Stimulated activated CD8-positive, alpha-beta memory T cell treated with anti-CD3 and anti-CD28 coated beads, Interleukin-2, amount 100 ng/mL, for 48 hours (primary cell): ENCODE measurements at regions not wholly inside any gene's neighbourhood (a gene's known extent, or its start where the extent isn't known, plus 50 kb on each side); places are given as distances from the start of the nearest gene placed in this dataset.

Experiments used
- DNase-seq, 2 donors: peaks; one replicate each; pipeline ENCODE4 v3.0.0-alpha.2; 2020; ENCODE audit warnings: low read depth in 2 of 2

DNA sequence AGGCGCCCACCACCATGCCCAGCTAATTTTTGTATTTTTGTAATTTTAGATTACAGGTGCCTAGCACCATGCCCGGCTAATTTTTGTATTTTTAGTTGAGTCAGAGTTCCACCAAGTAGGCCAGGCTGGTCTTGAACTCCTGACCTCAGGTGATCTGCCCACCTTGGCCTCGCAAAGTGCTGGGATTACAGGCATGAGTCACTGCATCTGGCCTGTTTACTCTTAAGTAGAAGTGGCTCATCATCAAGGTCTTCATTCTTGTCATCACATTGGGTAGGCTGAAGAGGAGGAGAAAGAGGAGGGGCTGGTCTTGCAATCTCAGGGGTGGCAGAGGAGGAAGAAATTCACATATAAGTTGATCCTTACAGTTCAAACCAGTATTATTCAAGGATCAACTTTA, 152.4 kb upstream of the ATP2B1 start:
- DNase-seq = no peak

DNA sequence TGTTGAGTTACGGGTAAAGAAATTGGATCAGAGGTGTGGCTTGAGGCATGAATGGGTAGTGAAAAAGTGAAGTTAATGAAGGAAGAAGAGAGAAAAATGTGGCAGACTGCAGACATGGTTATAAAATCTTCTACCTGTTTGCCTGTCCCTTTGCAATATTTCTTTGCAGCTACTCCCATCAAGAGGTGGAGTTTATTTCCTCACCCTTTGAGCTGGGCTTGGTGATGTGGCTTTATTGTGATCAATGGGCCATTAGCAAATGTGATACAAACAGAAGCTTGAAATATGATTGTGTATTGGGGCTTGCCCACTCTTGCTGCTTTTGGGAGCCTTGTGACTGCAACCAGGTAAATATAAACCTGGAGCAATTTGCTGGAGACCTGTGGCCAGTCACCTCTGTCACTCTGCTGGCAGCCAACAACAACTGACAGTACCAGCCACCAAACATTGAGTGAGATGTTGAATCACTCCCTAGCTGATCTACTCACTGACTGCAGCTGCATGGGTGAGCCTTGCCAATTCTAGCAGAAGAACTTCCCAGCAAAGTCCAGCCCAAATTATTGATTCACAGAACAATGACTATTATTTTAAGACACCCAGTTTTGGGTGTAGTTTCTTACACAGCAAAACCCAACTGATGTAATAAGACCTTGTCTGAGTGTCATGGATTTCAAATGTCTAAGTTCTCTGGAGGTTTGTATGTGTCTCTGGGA, 151.0 kb upstream of the ATP2B1 start:
- DNase-seq = no peak

DNA sequence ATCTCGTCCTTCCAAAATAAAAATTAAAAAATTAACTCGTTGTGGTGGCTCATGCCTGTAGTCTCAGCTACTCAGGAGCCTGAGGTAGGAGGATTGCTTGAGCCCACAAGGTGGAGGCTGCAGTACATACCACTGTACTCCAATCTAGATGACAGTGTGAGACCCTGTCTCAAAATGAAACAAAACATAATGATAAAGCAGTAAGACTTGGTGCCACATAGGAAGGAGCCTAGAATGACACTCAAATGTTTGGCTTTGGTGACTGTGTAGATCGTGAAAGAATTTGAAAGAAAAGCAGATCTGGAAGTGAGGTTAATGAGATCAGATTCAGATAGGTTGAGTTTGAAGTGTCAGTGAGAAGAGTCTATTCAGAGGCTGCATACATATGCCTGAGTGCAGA, 150.1 kb upstream of the ATP2B1 start:
- no peak for DNase-seq

DNA sequence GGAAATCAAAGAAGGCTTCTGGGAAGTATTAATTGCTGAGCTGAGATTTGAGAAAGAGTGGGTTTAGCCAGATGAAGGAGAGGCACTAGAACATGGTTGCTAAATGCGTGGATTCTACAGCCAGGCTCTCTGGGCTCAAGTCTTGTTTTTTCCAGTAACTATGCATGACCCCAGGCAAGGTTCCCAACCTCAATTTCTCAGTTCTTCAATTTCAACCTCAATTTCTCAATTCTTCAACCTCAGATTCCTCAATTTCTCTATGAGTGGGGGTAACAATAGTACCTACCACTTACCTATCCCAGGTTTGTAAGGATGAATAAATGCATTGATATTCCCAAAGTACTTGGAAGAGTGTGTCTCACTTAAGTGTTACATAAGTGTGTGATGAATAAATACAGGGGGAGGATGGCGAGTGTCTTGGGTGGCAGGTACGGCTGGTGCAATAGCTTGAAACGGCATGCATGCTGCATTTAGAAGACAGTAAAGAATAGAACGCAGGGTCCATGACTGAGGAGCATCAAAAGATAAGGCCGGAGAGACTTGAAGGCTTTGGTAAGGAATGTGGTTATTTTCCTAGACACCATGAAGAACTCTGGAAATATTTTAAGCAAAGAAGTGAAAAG, 149.1 kb upstream of the ATP2B1 start:
- DNase-seq = no peak

- DNase-seq = no peak
Observed at GRCh38 chr12:89856431-89856830, 147.8 kb upstream of the ATP2B1 start.

DNA sequence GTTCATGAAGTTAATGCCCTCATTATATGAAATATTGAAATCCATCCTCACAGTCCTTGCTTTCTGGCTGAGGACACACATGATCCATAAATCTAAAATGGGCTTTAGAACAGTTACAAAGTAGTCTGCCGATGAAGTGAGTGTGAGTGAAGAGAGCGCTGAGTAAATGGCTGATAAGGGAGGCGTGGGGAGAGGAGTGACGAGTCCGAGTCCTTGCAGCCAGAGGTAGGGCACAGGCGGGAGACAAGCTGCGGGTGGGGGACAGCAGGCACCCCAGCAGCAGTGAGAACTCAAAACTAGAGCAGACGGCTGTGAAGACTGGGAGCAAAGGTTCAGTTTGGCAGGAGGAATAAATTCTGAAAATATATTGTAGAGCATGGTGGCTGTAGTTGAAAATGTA, 140.1 kb upstream of the ATP2B1 start:
- no peak for DNase-seq

- no peak for DNase-seq
Observed at GRCh38 chr12:89846473-89847055, 137.9 kb upstream of the ATP2B1 start.

DNA sequence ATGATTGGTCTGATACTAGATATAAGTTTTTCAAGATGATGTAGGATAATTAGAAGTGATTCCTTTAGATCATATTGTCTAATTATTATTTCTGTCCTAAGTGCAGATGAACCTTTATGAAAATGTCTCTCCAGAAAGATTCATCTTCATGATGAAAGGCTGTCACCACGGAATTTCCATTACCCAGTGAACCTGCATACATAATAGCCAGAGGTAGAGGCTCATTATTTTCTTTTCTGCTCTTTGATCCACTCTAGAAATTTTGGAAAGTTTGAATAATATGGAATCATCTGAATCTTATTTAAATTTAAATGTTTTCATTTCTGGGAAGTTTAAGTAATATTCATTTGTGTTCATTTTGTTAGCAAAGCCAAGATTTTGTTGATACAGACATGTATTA, 137.1 kb upstream of the ATP2B1 start:
- no peak for DNase-seq

GRCh38 chr12:89845366-89845765, 136.7 kb upstream of the ATP2B1 start:
- no peak for DNase-seq

- no peak for DNase-seq
Observed at GRCh38 chr12:89844539-89844938, 135.9 kb upstream of the ATP2B1 start.

DNA sequence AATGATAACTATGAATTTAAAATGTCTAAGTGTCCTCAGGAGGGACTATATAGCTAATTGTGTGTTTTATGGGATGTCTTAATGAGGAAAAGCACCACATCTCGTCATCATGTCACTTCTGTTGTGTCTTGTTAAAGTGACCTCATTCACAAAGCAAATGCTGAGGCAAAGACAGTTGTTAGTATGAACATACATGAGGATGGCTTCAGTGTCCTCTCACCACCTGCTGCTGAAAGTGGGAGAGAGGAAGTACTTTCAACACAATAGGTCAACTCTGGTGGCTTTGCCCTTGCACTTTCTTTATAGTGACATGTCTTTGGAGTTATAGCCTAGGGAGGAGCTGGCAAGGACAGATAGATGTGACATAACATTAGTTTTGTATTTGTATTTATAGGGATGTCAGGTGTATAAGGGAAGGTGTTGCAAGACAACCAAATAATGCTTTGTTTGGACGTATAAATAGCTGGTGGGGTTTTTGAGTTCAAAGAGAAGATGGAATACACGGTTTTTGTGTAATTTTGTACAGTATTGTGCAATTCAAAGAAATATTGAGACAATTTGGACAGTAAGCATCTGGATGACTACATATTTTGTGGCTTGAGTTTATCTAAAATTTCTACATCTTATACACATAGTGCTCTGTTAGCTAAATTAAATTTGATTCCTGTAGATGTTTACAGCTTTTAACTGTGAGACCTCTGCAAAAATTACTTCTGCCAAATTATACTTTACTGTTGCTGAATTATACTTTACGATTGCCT, 131.7 kb upstream of the ATP2B1 start:
- no peak for DNase-seq

- no peak for DNase-seq
Observed at GRCh38 chr12:89839444-89839843, 130.8 kb upstream of the ATP2B1 start.

GRCh38 chr12:89838833-89839232, 130.2 kb upstream of the ATP2B1 start:
- DNase-seq = no peak

GRCh38 chr12:89836026-89836425, 127.4 kb upstream of the ATP2B1 start:
- no peak for DNase-seq

- DNase-seq = no peak
Observed at GRCh38 chr12:89834676-89835075, 126.0 kb upstream of the ATP2B1 start.

GRCh38 chr12:89833337-89834252, 125.0 kb upstream of the ATP2B1 start:
- DNase-seq = no peak

- DNase-seq = no peak
Observed at GRCh38 chr12:89832336-89832735, 123.7 kb upstream of the ATP2B1 start.

DNA sequence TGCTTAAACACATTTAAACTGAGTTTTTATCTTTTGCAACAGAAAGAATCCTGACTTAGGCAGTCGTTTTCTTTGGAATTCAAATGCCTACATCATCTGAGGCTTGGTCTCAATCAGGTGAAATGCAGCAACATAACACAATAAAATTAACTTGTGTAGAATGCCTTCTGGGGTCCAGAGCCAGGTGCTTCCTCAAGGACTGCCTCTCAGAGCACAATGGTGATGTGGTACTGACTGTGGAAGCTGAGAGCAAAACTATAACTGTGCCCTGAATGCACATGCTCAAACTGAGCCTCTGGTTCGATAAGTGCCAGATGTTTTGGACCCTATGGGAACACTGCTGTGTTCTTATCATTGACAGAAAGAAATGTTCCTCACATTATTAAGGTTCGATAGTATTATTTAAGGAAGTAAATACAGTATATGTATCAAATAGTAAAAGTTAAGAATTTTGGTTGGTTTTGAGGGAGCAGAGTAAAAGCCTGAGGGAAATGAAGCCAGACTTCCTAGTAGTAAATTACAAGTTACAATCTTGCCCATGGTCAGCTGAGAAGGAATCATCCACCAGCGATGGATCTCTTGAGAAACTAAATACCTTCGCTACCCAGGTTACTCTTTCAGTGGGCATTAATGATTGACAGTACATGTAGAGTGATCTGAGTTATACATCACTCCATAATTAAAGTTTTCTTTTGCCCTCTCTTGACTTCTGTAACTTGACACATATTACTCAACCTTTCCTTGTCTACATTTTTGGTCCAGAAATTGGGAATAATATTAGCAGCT, 122.9 kb upstream of the ATP2B1 start:
- DNase-seq = no peak

DNA sequence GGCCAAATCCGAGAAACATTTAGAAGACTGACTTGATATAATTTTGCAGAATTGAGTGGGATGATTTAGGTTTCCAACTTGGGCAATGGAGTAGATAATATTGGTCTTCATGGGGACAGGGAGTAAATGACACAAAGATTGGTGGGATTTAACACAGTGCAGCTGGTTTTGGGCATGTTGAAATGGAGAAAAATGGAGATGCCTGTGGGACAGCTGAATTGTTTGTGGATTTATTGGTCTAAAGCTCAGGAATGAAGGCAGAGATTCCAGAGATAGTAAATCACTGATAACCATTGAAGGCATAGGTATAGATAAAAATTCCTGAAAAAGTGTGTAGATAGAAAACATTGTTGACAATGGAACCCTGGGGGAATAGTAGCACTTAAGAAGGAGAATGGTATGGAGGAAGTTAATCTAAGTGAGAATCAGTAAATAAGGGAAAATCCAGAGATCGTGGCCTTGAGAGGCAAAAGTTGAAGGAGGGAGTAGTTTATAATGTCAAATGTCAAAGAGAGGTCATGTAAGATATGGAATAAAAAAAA, 120.9 kb upstream of the ATP2B1 start:
- DNase-seq = no peak

GRCh38 chr12:89828575-89828974, 119.9 kb upstream of the ATP2B1 start:
- DNase-seq = no peak
